NB4 (cell line): ENCODE measurements at regions not wholly inside any gene's neighbourhood (a gene's known extent, or its start where the extent isn't known, plus 50 kb on each side); places are given as distances from the start of the nearest gene placed in this dataset.

Experiments used
- CTCF ChIP-seq: IDR thresholded peaks from one replicate; pipeline ENCODE4 v1.5.1; 2012; ENCODE audit warnings: low read depth, low read length
- MAX ChIP-seq: IDR thresholded peaks from 2 replicates; pipeline ENCODE4 v1.6.1; 2011; ENCODE audit warnings: low read depth, low read length
- MYC ChIP-seq: IDR thresholded peaks from 2 replicates; pipeline ENCODE4 v1.6.1; 2011; ENCODE audit warnings: low read depth, low read length
- POLR2A ChIP-seq: IDR thresholded peaks from 2 replicates; pipeline ENCODE4 v1.6.1; 2011; ENCODE audit warnings: mild to moderate bottlenecking; ENCODE audit not compliant: insufficient read length; ENCODE audit errors: extremely low read depth

- TF ChIP-seq CTCF, result no peak
- no peak for TF ChIP-seq POLR2A
- TF ChIP-seq MAX, result no peak
- TF ChIP-seq MYC, result no peak
These were observed 313.2 kb downstream of the ENC1 start for GRCh38 chr5:74327339-74327685.
